HG03439 (cell line): ENCODE measurements at regions not wholly inside any gene's neighbourhood (a gene's known extent, or its start where the extent isn't known, plus 50 kb on each side); places are given as distances from the start of the nearest gene placed in this dataset.
"Not testable (repeated sequence)": the region's sequence is repeated elsewhere in the genome, so short reads cannot be mapped to it uniquely, and the experiment has no call there.

Experiments used
- ATAC-seq: cut with Tn5 transposase; IDR thresholded peaks from one replicate; pipeline ENCODE4 v1.9.1; 2021; ENCODE audit warnings: mild to moderate bottlenecking, moderate library complexity; ENCODE audit not compliant: unreplicated experiment

DNA sequence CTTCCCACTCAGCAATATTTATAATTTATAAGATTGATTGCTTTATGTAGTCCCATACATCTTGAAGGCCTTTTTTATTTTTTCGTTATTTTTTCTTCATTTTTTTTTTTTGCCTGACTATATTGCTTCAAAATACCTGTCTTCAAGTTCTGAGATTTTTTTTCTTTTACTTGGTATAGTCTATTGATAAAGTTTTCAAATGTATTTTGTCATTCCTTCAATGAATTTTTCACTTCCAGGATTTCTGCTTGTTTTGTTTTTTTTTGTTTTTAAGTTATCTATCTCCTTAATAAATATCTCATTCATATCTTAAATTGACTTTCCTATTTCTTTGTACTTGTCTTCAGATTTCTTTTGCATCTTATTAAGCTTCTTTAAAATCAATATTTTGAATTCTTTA lies 905.6 kb upstream of the CDH6 start:
- ATAC-seq = no peak

DNA sequence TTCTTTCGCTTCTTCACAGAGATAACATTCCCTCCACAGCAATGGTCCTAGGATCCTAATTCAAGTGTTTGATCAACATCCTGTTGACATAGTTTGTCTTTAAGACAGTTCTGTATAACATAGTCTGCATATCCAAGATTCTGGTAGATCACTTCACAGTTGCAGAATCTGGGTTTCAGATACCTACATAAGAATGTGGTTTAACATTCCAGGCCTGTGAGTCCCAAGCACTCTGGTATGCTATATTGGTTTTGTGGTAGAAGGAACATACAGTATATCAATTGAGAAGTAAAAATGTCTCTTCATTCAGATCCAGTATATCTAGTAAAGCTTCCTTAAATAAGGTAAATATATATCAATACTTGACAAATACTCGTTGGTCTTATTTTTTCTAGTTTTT lies 914.2 kb upstream of the CDH6 start:
- ATAC-seq = no peak

GRCh38 chr5:30267026-30267425 lies 926.5 kb upstream of the CDH6 start:
- no peak for ATAC-seq

DNA sequence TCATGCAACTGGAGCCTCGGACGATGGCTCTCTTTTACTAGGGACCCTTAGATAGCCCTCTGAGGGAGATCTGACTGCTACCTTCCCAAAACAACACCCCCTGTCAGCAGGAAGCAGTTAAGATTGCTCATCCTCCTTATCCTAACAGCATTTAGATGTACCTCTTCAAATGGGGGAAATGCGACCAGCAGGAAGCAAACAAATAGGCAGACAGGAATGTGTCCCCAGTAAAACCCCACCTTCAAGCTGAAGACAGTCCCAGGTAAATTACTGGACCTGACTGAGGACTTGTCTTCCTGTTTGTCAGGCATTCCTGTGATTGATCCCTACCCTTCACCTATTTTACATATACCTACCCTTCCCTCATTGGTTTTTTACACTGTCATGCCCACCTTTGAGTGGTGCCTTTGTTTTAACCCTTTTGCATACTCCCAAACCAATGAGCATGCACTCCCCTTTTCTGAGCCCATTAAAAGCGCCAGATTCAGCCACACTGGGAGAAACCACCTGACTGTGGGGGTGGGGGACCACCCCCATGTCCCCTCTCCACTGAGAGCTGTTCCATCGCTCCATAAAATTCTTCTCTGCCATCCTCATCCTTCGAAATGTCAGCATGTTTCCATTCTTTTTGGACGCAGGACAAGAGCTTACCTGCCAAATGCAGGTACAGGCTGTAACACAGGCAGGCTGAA lies 954.0 kb upstream of the CDH6 start:
- no peak for ATAC-seq

GRCh38 chr5:30237189-30237588 lies 956.3 kb upstream of the CDH6 start:
- ATAC-seq = no peak

DNA sequence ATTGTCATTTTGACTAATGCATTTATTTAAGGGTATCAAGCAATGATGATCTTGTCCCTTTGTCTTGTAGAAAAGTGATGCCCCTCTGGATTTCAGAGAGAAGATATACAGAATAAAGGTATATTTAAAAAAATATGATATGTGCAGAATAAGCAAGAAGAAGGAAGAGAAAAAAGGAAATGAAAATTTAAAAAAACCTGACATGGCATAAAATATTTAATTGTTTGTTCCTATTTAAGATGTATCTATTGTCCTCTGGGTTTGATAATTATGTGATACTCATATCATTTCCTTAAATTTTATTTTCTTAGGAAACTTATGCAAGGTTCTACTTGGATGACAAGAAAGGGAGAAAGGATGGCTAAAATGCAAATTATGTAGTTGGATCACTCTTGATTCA lies 983.7 kb upstream of the CDH6 start:
- no peak for ATAC-seq

DNA sequence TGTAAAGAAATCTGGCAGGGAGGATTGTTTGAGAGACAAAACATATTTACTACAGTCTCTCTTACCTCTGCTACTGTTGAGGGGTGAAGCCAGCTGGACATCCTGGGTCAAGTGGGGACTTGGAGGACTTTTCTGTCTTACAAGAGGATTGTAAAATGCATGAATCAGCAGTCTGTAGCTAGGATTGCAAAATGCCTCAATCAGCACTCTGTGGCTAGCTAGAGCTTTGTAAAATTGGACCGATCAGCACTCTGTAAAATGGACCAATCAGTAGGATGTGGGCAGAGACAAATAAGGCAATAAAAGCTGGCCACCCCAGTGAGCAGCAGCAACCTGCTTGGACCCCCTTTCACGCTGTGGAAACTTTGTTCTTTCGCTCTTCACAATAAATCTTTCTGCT lies 995.8 kb upstream of the CDH6 start:
- no peak for ATAC-seq

DNA sequence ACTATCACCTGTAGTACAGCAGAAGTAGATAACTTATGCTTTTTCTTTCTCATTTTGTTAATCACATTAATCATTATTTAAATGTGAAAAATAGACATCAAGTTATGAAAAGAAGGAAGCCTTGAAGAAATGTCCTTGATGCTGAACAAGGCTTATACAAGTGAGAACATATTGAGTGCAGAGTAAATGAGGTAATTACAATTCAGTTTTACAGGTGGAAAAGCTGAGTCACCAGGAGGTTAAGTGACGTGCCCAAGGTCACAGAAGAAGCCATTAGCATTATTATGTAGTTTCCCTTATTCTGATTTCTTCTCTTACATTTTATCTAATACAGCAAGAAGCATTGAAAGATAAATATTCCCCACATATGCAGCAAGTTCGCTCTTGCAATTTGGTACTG lies 998.5 kb upstream of the CDH6 start:
- no peak for ATAC-seq

GRCh38 chr5:30194595-30194994 lies 998.9 kb upstream of the CDH6 start:
- ATAC-seq = no peak

- no peak for ATAC-seq
Observed at GRCh38 chr5:30183795-30184194, 1009.7 kb upstream of the CDH6 start.

- ATAC-seq = no peak
Observed at GRCh38 chr5:30156156-30156555, 1037.3 kb upstream of the CDH6 start.

- no peak for ATAC-seq
Observed at GRCh38 chr5:30152431-30152830, 1041.1 kb upstream of the CDH6 start.

GRCh38 chr5:30150231-30150630 lies 1043.3 kb upstream of the CDH6 start:
- no peak for ATAC-seq

DNA sequence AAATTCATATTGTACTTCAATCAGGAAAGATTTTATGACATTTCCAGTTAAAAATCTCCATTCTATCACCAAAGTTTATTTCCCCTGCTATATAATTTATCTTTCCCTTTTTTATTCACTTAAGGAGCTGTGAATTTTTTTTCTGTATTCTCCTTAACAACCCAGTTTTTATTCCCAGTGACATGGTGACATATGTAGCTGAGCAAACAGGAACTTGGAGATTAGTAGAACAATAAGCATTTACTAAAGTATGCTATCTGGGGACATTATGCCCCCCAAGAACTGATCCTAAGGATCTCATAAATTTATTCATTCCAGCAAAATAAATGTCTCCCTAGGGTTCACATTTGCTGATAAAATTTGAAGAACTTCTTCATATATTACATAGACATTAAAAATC lies 1044.0 kb upstream of the CDH6 start:
- ATAC-seq = no peak

DNA sequence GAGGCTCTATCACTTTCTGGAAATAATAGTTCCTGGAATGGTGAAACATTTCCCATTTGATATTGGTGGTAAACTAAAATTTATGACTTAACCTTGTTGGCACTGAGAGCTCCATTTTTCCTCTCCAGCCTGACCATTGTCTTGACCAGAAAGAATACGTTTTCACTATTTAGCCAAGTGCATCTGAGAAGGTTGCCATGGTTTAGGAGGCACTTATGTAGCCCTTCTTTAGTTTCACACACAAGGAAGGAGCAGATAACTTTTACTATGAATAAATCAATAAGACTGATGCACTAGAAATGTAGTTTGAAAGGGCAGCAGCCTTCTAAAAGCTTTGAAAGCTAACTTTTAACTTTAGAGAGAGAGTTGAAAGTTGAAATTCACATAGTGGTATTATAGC lies 1045.5 kb upstream of the CDH6 start:
- no peak for ATAC-seq

DNA sequence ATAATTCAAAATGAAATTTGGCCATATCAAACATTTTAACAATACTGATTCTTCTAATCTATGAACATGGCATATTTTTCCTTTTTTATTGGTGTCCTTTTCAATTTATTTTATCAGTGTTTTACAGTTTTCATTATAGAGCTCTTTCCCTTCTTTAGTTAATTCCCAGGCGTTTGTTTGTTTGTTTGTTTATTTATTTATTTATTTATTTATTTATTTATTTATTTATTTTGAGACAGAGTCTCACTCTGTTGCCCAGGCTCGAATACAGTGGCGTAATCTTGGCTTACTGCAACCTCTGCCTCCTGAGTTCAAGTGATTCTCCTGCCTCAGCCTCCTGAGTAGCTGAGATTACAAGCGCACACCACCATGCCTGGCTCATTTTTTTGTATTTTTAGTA lies 1049.4 kb upstream of the CDH6 start:
- not testable (repeated sequence) for ATAC-seq

DNA sequence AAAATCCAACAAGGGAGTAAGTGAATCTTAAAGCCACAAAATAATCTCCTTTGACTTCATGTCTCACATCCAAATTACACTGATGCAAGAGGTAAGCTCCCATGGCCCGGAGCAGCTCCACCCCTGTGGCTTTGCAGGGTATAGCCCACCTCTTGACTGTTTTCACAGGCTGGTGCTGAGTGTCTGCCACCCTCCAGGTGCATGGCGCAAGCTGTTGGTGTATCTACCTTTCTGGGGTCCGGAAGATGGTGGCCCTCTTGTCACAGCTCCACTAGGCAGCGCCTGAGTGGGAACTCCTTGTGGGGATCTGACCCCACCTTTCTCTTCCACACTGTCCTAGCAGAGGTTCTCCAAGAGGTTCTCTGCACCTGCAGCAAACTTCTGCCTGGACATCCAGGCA lies 1051.1 kb upstream of the CDH6 start:
- ATAC-seq = no peak

GRCh38 chr5:30121043-30121442 lies 1072.4 kb upstream of the CDH6 start:
- ATAC-seq = no peak

DNA sequence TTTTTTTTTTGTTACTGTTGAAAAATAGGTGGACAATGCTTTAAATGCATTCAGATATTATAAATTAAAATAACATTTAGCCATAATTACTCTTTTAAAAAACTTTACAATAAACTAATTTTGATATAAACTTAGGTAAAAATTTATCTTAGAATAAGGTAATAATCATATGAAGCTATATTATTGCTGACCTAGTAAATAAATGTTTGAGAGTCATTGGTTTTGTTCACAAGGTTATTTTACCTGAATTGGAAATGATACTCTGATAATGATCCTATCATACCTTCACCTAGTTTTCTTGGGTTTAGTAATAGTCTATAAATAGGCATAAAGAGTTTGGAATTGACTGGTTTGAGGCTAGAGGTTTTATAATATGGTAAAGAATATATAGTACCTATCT lies 1076.4 kb upstream of the CDH6 start:
- ATAC-seq = no peak

GRCh38 chr5:30113542-30113941 lies 1079.9 kb upstream of the CDH6 start:
- no peak for ATAC-seq

DNA sequence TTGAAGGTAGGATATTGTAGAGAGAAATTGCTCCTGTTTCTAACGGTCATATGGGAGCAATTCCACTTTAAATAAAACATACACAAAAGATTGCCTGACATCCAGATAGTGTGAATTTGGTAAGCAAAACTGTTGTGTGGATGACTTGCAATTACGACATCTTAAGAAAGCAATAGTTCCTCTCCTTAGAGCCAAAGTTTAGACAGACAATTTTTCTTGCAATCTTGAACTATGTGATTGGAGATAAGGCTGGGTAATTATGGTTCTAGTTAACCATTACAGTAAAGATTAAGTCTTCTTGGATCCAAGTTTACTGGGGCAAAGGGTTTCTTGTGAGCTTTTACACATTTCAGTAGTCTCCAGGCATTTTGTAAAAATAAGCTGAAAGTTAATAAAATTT lies 1080.6 kb upstream of the CDH6 start:
- ATAC-seq = no peak

GRCh38 chr5:30108051-30108450 lies 1085.4 kb upstream of the CDH6 start:
- ATAC-seq = no peak

- no peak for ATAC-seq
Observed at GRCh38 chr5:30106596-30106995, 1086.9 kb upstream of the CDH6 start.
